Activated gamma-delta T cell treated with anti-CD3 and anti-CD28 coated beads, Interleukin-2, amount 50 U/mL, for 16 hours (primary cell): ENCODE measurements at regions not wholly inside any gene's neighbourhood (a gene's known extent, or its start where the extent isn't known, plus 50 kb on each side); places are given as distances from the start of the nearest gene placed in this dataset.

ENCODE experiments used
- DNase-seq: peaks from one replicate; pipeline ENCODE4 v3.0.0-alpha.2; 2020; ENCODE audit warnings: low read depth

DNA sequence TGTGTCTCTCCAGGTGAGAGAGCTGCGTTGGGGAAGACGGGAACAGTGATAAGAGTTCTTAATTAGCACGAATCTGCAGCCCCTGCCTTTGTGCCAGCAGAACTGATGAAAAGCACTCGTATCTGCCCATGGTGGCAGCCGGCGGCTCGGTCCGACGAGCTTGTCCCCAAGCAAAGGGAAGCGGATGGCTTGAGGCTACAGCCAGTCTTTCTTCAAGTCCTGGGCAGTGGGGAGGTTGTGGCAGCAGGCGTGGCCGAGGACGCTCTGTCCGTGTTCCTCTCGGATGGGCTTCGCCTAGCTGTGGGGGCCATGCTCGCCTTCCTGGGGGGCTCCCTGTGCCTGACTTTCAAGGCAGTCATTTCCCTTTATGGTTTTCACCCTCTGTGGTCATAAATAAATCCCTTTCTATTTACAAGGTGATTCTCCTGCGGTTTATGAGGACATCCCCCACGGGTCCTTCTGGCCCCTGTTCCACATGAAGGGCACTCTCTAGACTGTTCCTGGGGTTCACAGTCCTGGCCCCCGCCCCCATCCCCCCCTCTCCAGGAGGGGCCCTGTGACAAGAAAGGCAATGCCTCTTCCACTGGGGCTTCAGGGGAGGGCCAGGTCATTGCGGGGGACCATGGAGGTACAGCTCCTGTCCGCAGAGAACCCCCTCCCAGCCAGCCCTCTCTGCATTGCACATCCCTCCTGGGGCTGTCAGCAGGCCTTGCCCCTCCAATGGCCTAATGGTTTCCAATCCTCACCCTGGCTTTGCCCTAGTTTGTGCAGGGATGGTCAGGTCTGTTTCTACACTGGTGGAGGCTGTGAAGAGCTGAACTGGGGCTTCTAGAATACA, 1212.3 kb downstream of the BRD1 start:
- no peak for DNase-seq

DNA sequence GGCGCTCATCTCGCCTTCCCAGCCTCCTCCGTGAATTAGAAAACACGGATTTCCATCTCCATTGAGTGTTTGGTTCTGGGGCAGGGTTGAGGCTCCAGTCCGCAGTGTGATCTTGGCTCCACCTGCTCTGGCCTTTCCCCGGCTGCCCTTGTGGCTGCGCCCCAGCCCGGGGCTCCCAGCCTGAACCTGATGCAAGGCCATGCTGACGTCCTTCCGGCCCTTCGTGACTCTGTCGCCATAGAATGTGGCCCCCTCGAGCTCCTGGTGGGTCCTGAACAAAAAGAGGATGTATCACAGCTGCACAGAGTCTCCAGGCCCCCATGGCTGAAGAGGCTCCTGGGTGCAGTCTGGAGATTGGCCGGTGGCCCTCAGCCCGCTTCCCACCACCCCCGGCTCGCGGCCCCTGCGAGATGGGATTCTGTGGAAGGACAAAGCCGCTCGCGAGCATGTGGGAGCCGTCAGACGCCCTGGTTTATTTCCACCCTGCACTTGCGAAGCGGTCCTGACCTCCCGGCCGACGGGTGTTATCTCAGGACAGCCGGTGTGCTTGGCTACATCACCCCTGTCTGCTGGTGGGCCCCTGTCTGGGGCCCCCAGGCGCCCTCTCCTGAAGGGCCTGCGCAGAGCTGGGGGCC, 1214.0 kb downstream of the BRD1 start:
- no peak for DNase-seq

DNA sequence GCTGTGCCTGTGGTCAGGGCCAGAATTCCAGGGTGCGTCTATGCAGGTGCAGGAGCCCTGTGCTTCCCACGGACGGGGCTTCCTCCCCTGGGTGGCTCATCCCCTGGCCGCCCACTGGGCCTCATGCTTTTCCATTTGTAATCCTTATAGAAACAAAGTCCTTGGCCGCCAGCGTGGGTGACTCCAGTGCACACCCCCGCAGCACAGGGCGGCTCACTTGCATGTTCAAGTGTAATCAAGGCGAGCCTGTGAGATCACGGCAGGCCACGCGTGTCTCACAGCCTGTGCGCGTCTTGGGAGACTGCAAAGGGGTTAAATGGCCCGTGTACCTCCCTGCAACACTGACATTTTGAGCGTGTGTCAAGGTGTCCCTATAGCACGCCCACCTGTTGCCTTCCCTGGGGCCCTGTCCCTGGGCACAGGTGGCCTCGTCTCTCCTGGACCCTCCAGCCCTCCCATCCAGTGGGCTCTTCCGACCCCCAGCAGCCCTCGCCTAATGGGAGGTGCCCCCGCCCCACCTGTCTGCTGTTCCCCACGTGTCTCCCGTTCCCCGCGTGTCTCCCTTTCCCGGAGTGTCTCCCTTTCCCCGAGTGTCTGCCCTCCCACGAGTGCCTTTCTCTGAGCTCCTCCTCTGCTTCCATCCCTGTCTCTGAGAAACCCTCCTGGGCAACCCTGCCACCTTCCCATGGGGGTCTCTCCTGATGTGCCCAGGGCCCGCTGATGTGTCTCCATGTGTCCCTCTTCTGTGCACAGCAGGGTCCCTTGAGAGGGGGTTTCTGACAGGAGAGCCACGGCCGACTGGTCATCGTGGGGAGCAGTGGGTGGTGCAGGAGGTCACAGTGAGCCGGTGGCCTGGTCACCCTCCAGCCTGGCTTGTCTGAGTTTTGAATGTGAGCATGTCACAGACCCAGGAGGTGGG, 1215.3 kb downstream of the BRD1 start:
- no peak for DNase-seq

DNA sequence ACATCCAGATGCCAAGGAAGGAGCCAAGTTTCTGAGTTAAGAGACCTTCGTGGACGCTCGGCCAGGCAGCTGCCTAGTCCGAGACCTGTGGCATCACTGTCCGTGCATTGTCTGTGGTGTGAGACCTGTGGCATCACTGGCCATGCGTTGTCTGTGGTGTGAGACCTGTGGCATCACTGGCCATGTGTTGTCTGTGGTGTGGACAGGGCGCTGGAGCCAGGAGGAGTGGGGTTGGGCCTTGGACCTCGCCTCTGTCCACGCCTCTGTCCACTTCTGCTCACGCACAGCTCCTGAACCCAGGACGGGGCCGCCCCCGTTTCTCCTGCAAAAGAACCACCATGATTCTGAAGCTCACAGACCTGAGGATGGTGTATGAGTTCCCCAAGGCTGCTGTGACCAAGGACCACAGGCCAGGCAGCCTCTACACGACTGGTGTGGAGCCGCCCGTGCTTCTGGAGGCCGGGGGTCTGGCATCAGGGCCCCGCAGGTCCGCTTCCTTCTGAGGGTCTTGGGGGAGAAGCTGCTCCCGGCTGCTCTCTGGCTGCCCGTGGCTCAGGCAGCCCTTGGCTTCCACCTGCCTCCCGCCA, 1218.3 kb downstream of the BRD1 start:
- DNase-seq: no peak

DNA sequence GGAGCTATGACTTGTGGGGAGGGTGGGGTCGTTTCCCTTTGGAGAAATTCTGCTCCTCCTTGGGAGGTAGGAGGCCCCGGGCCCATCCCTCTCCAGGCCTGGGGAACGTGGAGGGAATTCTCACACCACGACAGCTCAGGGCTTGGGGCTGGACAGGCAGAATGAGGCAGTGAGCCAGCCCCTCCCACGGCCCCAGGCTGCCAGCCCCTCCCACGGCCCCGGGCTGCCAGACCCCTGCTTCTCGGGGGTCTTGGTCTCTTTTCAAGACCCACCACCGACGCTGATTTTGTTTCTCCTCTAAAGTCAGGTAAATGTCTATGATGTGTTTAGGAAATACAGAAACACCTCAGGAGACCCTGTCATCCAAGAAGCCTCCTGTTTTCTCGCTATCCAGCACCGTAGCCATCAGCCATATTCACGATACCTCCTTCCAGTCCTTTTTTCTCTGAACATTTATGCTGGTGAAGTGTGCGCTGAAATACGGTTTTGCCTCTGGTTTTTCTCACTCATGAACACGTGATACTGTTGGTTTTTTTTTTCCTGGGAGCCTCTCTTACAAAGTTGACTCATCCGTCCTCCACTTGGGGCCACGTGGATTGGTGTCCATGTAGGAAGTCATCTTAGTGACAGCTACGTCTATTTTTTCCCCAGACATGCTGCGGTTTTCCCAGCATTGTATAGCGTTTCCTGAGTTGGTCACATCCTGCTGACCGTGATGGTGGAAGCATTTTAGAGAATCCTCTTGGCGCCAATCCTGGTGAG, 1219.6 kb downstream of the BRD1 start:
- DNase-seq: no peak

DNA sequence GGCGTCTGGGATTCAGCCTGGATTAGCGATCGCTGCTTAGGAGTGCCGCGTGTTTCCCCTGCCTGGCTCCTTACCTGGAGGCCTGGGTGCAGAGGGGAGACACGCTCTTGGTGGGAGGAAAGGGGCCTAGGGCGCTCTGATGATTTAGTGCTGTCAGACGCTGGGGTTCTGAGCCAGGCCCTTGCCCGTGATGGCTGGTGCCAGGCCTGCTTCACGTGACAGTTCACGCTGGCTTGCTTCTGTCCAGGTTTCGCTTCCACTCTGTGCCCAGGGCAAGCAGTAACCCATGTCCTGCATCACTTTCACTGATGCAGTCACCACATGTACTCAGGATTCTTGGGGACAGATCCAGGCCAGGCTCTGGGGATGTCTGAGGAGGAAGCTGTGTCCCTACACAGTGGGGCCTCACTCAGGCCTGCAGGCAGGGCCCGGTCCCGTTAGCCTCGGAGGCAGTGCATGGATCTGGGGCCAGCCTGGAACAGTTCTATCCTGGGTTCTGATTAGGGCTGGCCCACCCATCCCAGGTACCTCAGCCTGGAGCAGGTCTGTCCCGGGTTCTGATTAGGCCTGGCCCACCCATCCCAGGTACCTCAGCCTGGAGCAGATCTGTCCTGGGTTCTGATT, 1220.9 kb downstream of the BRD1 start:
- DNase-seq: no peak

DNA sequence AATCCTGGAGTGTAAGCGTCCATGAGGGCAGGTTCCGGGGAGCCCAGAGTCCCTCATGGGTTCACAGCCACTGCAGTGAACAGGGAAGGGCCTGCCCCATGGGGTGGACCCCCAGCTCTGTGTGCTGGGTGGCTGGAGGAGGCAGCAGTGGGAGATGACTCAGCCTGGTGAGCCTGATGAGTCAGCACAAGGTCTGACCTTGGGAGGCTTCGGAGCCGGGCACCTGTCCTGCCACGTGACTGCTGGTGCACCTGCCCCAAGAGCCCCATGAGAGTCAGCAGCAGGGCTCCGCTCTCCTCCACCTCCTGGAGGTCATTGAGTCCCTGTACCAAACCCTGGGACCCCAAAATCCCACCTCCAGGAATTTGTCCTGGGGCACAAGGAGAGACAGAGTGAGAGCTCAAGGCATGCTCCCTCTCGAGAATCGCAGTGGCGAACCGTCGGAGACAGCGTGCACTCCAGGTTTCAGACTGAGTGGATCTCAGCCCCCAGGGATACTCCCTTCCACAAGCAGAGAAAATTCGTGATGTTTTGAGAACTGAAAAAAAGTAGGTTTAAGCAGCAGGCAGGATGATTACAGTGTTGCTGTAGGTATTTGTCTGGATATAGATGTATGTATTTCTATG, 1221.7 kb downstream of the BRD1 start:
- DNase-seq: no peak

DNA sequence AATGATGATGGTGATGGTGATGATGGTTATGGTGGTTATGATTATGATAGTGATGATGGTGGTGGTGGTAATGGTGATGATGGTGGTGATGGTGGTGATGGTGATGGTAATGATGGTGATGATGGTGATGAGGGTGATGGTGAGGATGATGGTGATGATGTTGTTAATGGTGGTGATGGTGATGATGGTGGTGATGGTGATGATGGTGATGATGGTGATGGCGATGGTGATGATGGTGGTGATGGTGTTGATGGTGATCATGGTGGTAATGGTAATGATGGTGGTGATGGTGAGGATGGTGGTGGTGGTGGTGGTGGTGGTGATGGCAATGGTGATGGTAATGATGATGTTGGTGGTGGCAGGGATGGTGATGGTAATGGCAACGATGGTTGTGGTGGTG, 1222.5 kb downstream of the BRD1 start:
- no peak for DNase-seq

DNA sequence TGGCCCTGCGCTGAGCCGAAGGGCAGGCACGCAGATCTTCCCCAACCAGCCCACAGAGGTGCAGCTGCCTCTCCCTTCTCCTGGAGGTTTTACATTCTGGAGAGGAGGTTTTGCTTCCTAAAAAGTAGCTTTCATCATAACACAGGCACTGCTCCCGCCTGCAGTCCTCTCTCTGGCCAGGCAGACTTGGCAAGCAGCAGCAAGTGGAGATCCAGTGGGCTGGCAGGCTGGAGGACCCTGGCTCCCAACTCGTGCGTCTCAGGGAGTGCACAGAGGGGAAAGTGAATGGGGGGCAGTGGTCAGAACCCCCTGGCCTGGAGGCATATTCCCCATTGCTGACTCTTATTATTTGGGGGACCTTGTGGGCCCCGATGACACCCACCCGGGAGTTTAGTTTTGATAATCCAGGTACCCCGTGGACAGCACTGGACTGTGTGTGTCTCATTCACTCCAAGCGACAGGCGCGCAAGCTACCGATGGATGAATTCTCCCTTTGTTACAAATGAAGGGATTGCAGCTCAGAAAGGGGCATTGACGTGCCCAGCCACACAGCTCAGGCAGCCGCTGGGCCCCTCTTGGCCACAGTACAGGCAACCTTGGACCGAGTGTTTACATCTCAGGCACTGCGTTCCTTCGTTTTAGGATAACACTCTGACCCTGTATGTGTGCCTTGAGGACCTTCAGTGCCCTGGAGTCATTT, 1223.9 kb downstream of the BRD1 start:
- DNase-seq: no peak

DNA sequence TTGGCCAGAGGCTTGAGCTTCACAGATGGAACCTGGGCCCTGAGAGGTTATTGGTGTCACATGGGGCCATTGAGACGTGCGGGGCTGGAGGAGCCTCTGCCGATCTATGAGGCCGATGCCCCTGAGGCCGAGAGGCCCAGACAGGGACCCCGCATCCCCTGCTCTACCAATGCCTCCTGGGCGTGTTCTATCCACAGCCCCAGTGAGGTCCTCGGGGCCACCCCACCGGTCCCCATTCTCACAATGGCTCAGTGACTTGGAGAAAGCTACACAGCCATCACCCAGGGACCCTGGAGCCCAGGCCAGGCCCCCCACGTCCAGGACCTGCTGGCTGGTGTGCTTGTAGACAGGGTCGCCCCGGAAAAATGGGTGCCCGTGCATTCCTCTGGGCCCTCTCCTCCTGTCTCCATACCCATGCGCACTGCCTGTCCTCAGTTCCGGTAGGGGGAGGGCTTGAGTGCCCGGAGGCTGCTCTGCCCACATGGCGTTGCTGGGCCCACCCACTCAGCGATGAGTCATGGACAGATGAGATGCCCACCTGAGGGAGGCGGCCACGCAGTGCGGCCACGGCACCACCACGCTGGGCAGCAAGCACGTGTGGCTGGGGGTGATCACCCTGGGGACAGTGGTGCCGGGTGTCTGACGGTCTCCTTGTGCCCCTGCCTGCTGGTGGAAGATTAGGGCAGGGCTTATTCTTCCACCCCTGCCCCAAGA, 1224.7 kb downstream of the BRD1 start:
- no peak for DNase-seq

DNA sequence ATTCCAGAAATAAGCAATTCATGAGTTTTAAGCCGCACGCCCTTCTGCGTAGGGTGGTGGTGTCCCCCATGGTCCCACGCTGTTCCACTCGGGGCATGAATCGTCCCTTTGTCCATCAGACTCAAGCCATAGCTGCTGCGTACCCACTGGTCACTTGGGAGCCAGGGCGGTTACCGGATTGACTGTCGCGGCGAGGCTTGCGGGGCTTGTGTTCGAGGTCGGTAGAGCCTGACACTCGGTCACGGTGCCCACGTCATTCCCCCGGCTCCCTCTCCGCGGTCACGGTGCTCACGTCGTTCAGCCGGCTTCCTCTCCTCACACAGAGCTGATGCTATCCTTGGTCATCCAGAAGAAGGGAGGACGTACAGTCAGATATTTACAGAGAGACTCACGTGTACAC, 1227.0 kb downstream of the BRD1 start:
- DNase-seq: no peak

DNA sequence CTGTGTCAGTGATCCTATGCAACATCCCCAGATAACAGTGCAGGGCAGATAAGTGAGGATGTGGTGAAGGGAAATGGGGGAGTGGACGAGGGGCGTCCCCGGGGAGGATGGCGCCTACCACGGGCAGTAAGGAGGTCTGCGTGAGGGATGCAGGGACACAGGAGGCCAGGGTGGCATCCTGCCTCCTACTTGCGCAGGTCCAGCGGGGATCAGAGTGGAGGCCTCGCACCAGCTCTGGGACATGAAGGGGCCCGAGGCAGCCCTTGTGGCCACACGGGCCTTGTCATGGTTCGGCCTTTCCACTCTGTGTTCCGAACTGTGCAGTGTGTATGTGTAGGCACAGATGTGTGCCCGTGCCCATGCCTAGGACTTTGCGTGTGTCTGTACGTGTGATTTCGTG, 1227.5 kb downstream of the BRD1 start:
- no peak for DNase-seq

DNA sequence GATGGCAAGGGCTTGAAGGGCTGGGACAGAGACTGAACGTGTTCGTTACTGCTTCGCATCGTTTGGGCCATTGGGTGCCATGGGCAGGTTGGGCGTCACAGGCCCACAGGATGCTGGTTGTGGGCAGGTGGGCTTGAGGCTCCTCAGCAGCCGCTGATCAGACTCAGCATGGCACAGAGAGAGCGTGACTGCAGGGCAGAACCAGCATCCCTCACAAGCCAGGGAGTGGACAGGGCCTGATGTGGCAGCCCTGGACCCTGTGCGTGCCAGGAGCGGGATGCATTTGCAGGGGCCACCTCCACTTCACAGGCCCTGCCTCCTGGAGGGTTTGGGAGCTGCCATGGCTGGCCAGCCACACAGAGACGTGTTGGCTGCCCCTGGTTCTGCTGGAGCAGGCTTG, 1228.3 kb downstream of the BRD1 start:
- DNase-seq: no peak

DNA sequence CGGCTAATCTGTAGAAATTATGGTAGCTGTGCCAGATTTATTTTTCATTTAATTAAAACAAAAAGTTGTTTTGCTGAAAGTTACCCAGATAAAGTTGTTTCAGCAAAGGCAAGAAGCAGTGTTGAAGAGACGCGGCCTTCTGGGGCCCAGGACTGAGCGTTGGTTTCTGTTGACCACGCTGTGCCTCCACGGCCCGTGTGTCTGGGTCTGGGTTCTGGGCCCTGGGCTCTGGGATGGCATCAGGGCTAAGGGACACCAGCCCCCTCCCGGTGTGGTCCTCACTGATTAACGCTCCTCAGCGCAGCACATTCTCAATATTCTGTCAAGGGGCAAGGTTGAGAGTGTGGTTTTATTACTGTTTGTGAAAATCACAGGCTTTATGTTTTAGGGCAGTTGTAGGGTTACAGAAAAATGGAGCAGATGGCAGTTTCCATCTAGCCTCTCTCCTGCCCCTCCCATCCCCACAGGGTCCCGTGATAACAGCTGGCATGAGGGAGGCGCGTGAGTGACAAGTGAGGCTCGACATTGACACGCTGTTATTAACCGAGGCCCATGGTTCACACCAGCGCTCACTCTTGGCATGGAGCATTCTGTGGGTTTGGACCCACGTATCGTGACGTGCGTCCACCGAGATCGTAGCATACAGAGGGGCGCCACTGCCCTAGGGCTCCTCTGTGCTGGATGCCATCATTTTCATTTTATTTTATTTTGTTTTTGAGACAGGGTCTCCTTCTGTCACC, 1231.4 kb downstream of the BRD1 start:
- DNase-seq: no peak

DNA sequence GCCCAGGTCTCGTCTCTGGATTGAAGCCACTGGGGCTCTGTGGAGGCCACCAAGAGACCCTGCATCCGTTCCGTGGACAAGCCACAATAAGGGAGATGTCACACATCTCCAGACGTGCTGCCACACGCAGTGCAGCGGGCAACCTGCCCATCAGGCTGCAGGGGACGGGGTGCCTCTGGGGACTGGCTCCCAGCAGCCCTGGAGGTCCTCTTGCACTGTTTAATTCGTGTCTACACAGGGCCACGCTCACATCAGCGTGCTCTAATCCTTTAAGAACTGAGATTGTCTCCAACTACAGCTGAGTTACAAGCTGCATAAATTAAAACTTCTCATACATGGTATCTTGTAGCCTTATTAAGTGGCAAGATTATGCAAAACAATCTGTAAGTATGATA, 1232.2 kb downstream of the BRD1 start:
- DNase-seq: no peak

DNA sequence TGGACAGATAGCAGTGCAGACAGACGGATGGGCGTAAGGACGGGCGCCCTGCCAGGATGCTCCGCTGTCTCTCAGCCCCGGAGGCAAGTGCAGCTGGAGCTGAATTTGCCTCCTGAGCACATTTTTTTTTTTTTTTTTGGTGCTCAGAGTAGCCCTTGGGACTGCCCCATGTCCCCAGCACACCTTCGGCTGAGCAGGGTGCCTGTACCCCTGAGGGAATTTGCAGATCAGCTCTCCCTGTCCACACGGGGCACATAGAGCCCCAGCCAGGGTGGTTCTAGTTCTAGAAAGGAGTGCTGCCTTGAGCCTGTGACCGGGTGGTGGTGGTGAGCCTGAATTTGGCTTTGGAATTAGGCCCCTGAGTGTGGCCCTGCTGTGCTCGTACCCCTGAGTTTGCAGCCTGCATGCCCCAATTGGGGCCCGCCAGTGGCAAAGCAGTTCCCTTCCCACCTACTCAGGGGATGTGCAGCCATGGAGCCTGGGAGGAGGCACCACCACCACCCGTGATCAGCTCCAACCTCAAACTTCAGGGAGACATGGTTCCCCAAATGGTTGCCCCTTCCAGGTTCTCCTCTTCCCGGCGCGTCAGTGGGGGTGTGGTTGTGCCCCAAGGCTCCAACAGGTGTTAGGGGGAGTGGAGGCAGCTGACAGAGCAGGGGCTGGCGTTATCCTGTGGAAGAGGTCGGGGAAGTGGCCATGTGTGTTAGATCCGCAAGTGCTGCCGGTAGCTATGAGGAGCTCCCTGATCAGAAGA, 1232.7 kb downstream of the BRD1 start:
- DNase-seq: no peak

DNA sequence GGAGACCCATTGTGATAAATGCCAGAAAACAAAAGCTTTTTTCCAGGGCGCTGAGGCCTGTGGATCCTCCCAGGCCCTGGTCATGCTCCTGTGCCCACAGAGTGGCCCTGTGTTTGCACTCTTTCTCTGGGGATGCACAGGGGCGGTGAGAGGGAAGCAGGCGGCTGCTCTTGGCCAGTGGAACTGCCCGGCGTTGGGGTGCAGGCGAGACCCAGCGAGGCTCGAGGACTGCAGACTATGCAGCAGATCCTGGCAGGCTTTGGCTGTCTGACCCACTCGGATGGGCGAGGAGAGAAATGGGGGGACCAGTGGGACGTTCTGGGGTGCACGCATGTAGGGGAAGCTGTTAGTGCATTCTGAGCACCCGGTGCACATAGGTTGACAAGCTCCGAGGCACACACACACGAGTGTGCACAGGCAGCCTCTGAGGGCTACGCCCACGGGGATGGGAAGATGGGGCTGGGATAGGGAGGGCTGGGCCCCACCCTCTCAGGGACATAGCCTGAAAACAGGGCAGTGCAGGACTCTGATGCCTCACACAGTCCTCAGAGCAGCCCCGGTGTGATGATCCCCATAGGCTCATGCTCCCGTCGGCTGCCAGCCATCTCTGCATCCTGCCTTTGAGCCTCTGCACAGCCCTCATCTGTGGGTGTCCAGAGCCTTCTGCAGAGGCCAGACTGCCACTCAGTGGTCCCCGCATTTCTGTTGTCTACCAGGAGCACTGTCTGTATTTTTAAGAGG, 1233.5 kb downstream of the BRD1 start:
- DNase-seq: no peak
